ENCODE measurements at regions not wholly inside any gene's neighbourhood (a gene's known extent, or its start where the extent isn't known, plus 50 kb on each side); places are given as distances from the start of the nearest gene placed in this dataset.
A peak's percentile ranks its signal among the peaks of the same experiment; 100 is the strongest.

DNA sequence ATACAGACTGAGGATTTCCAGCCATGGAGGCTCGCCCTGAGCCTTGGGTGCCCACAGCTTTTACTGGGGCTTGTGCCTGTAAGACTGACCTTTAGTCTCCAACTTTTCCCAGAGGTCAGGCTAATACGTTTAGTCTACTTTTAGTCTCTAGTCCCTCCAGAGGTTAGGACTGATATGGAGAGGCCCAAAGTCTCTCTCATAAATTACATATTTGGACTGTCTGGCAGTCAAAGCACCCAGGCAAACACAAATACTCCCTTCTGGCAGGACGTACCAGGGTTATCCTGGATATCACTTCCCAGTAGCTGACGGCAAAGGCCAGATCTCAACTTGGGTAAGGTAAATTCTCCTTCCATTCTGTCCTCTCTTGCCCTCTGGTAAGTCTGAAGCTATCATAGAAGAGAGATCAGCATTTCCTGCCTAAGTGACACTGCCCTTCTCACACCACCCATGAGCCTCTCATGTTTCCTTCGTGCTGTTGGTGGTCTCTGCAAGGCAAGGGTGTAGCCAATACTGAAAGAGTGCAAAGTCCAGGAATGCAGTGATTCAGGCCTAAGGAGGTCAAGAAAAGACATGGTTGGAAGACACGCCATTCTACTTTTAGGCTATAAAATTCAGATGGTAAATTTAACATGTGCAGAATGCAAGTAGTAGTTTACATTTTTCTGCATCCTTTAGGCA lies 69.3 kb upstream of the NEDD4L start:
- Mint-ChIP-seq H3K36me3 (no peaks in the 10 kb centered on the region), H3K4me3 (no peak overlapping the region), H3K27me3 (ENCODE audit: low read depth) (peaks cover 9% of the 10 kb centered on the region), H3K4me1 (no peaks in the 10 kb centered on the region), H3K27ac (no peak overlapping the region), H3K9me3 (no peaks in the 10 kb centered on the region)
- TF ChIP-seq, protein P1, sequence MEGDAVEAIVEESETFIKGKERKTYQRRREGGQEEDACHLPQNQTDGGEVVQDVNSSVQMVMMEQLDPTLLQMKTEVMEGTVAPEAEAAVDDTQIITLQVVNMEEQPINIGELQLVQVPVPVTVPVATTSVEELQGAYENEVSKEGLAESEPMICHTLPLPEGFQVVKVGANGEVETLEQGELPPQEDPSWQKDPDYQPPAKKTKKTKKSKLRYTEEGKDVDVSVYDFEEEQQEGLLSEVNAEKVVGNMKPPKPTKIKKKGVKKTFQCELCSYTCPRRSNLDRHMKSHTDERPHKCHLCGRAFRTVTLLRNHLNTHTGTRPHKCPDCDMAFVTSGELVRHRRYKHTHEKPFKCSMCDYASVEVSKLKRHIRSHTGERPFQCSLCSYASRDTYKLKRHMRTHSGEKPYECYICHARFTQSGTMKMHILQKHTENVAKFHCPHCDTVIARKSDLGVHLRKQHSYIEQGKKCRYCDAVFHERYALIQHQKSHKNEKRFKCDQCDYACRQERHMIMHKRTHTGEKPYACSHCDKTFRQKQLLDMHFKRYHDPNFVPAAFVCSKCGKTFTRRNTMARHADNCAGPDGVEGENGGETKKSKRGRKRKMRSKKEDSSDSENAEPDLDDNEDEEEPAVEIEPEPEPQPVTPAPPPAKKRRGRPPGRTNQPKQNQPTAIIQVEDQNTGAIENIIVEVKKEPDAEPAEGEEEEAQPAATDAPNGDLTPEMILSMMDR (IDR thresholded peaks at IDR 0.05; ENCODE audit: unreplicated experiment), result no peak
- no peak for DNase-seq (ENCODE audit: low spot score in 2 of 2, unreplicated experiment in 2 of 2)

DNA sequence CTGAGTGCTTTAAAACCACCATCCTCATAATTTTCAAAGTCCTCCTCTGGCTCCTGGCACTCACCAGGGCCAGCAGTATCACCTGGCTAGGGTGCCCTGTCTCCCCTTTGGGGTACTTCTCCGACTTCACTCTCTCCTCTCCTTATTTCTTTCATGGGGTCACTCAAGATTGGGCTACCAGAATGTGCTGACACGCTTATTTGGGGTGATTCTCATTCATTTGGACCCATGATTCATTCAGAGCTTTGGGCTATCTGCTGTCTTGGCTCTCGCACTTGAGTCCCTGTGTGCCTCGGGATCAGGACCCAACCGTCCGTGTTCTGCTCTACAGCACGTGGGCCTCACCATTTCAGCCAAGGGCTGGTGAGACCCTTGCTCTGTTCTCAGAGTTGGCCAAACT lies 70.1 kb upstream of the NEDD4L start:
- H3K27ac Mint-ChIP-seq, result no peak overlapping the region
- no peaks in the 10 kb centered on the region for H3K9me3 Mint-ChIP-seq
- H3K27me3 Mint-ChIP-seq (ENCODE audit: low read depth), result peaks cover 9% of the 10 kb centered on the region
- H3K4me1 Mint-ChIP-seq, result no peaks in the 10 kb centered on the region
- no peaks in the 10 kb centered on the region for H3K36me3 Mint-ChIP-seq
- H3K4me3 Mint-ChIP-seq, result no peak overlapping the region
- no peak for DNase-seq (ENCODE audit: low spot score in 2 of 2, unreplicated experiment in 2 of 2)
- TF ChIP-seq, protein P1 (IDR thresholded peaks at IDR 0.05; ENCODE audit: unreplicated experiment), result no peak

GRCh38 chr18:57970356-57971095 lies 73.5 kb upstream of the NEDD4L start:
- peaks cover 2% of the 10 kb centered on the region for H3K9me3 Mint-ChIP-seq
- H3K27ac Mint-ChIP-seq, result no peak overlapping the region
- DNase-seq (ENCODE audit: low spot score in 2 of 2, unreplicated experiment in 2 of 2), result no peak
- TF ChIP-seq, protein P1 (IDR thresholded peaks at IDR 0.05; ENCODE audit: unreplicated experiment), result peak; percentile 20
- H3K36me3 Mint-ChIP-seq, result no peaks in the 10 kb centered on the region
- no peaks in the 10 kb centered on the region for H3K4me1 Mint-ChIP-seq
- peaks cover 9% of the 10 kb centered on the region for H3K27me3 Mint-ChIP-seq (ENCODE audit: low read depth)
- no peak overlapping the region for H3K4me3 Mint-ChIP-seq

- H3K4me1 Mint-ChIP-seq, result no peaks in the 10 kb centered on the region
- no peak overlapping the region for H3K27ac Mint-ChIP-seq
- TF ChIP-seq, protein P1 (IDR thresholded peaks at IDR 0.05; ENCODE audit: unreplicated experiment), result no peak
- peaks cover 9% of the 10 kb centered on the region for H3K27me3 Mint-ChIP-seq (ENCODE audit: low read depth)
- DNase-seq (ENCODE audit: low spot score in 2 of 2, unreplicated experiment in 2 of 2), result no peak
- H3K4me3 Mint-ChIP-seq, result no peak overlapping the region
- peaks cover 8% of the 10 kb centered on the region for H3K9me3 Mint-ChIP-seq
- no peaks in the 10 kb centered on the region for H3K36me3 Mint-ChIP-seq
Observed at GRCh38 chr18:57969824-57970223, 74.2 kb upstream of the NEDD4L start.

DNA sequence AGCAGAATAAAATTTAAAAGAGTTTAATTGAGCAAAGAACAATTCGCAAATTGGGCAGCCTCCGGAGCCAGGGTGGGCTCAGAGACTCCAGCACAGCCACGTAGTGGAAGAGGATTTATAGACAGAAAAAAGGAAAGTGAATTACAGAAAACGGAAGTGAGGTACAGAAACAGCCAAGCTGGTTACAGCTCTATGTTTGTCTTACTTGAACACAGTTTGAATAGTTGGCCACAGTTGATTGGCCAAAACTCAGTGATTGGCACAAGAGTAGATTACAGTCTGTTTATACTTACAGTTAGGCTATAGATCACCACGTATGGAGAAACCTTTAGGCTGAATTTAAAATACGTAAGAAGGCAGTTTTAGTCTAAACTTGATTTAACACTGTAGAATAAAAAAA lies 78.8 kb upstream of the NEDD4L start:
- peaks cover 7% of the 10 kb centered on the region for H3K27me3 Mint-ChIP-seq (ENCODE audit: low read depth)
- peaks cover 11% of the 10 kb centered on the region for H3K9me3 Mint-ChIP-seq
- TF ChIP-seq, protein P1 (IDR thresholded peaks at IDR 0.05; ENCODE audit: unreplicated experiment), result no peak
- H3K4me3 Mint-ChIP-seq, result no peak overlapping the region
- H3K36me3 Mint-ChIP-seq, result no peaks in the 10 kb centered on the region
- no peaks in the 10 kb centered on the region for H3K4me1 Mint-ChIP-seq
- H3K27ac Mint-ChIP-seq, result no peak overlapping the region
- DNase-seq (ENCODE audit: low spot score in 2 of 2, unreplicated experiment in 2 of 2), result no peak
